GM12865 (cell line): ENCODE measurements at regions not wholly inside any gene's neighbourhood (a gene's known extent, or its start where the extent isn't known, plus 50 kb on each side); places are given as distances from the start of the nearest gene placed in this dataset.
A peak's percentile ranks its signal among the peaks of the same experiment; 100 is the strongest.
"Not testable (repeated sequence)": the region's sequence is repeated elsewhere in the genome, so short reads cannot be mapped to it uniquely, and the experiment has no call there.

ENCODE experiments used
- DNase-seq: peaks from one replicate; pipeline ENCODE4 v3.0.0; 2010; ENCODE audit warnings: low read depth
- H3K4me3 ChIP-seq: 2 replicates; pipeline ENCODE4 v1.5.1; 2011; ENCODE audit warnings: mild to moderate bottlenecking, low read depth, low read length, control low read depth
- TF ChIP-seq, protein P1 (sequence below): IDR thresholded peaks from 2 replicates; pipeline ENCODE4 v1.5.1; 2011; ENCODE audit warnings: low read length, control low read depth, low read depth, inconsistent platforms; ENCODE audit not compliant: insufficient read depth; ENCODE audit errors: missing control alignments

GRCh38 chr13:71213252-71213821 lies 653.7 kb downstream of the DACH1 start:
- no peak overlapping the region for H3K4me3 ChIP-seq
- DNase-seq, result peak; percentile 12
- TF ChIP-seq, protein P1, sequence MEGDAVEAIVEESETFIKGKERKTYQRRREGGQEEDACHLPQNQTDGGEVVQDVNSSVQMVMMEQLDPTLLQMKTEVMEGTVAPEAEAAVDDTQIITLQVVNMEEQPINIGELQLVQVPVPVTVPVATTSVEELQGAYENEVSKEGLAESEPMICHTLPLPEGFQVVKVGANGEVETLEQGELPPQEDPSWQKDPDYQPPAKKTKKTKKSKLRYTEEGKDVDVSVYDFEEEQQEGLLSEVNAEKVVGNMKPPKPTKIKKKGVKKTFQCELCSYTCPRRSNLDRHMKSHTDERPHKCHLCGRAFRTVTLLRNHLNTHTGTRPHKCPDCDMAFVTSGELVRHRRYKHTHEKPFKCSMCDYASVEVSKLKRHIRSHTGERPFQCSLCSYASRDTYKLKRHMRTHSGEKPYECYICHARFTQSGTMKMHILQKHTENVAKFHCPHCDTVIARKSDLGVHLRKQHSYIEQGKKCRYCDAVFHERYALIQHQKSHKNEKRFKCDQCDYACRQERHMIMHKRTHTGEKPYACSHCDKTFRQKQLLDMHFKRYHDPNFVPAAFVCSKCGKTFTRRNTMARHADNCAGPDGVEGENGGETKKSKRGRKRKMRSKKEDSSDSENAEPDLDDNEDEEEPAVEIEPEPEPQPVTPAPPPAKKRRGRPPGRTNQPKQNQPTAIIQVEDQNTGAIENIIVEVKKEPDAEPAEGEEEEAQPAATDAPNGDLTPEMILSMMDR, result no peak

DNA sequence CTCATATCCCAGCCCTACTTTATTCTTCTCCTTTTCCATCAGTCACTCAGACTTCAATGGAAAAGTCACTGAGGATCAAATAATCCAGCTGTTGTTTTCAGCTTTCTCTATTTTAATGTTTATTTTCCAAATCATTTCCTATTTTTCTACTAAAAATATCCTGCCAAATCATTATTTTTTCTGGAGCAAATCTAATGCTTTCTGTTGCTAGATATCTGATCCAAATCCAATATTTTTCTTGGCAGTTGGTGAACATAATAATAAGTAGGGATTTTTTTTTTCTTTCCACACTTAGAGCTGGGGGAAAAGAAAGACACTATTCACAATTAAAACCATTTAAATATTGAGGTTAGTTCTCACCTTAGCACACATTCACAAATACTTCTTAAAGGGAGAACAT lies 656.1 kb downstream of the DACH1 start:
- no peak overlapping the region for H3K4me3 ChIP-seq
- no peak for DNase-seq
- TF ChIP-seq, protein P1, result no peak

GRCh38 chr13:71209217-71209616 lies 657.8 kb downstream of the DACH1 start:
- no peak for DNase-seq
- H3K4me3 ChIP-seq, result no peak overlapping the region
- TF ChIP-seq, protein P1, result no peak

DNA sequence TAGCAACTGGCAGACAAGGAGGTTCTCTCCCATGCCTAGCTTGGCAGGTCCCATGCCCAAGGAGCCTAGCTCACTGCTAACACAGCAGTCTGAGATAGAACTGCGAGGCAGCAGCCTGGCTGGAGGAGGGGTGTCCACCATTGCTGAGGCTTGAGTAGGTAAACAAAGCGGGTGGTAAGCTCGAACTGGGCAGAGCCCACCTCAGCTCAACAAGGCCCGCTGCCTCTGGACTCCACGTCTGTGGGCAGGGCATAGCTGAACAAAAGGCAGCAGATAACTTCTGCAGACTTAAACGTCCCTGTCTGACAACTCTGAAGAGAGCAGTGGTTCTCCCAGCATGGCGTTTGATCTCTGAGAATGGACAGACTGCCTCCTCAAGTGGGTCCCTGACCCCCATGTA lies 682.4 kb downstream of the DACH1 start:
- H3K4me3 ChIP-seq, DNase-seq: not testable (repeated sequence)

GRCh38 chr13:71183352-71183751 lies 683.7 kb downstream of the DACH1 start:
- not testable (repeated sequence) for DNase-seq

GRCh38 chr13:71171740-71172139 lies 695.3 kb downstream of the DACH1 start:
- H3K4me3 ChIP-seq, result no peak overlapping the region
- TF ChIP-seq, protein P1, result no peak
- DNase-seq, result no peak

More at GRCh38 chr13:71183352-71183751, 683.7 kb downstream of the DACH1 start:
- H3K4me3 ChIP-seq, result not testable (repeated sequence)

GRCh38 chr13:71169180-71169579 lies 697.8 kb downstream of the DACH1 start:
- H3K4me3 ChIP-seq, result no peak overlapping the region
- TF ChIP-seq, protein P1, result no peak
- DNase-seq, result no peak

DNA sequence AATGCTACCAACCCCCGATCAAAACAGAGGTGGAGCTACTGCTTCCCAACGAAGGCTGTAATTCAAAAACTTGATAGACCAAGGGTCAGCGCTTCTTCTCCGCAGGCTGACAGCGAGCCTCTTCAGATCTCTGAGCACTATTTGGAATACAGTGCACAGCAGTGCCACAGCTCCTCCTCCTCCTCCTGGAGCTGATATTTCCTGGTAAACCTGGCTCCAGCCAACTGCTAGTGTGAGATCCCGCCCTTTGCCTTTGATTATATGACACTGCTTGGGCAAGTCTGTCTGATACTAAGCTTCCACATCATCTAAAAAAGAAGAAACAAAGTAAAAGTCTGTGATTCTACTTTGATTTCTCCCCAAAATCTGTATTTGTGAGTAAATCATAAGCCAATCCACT lies 710.5 kb downstream of the DACH1 start:
- TF ChIP-seq, protein P1, result no peak
- H3K4me3 ChIP-seq, result no peak overlapping the region
- DNase-seq, result no peak
